Common myeloid progenitor, CD34-positive (primary cell): ENCODE measurements at regions not wholly inside any gene's neighbourhood (a gene's known extent, or its start where the extent isn't known, plus 50 kb on each side); places are given as distances from the start of the nearest gene placed in this dataset.

Source experiments
- CTCF ChIA-PET: fragments of 350-600 bp; sonication (Branson Sonifier 250); formaldehyde crosslinking; loops from one replicate; lab custom pipeline; 2021; ENCODE audit warnings: antibody characterized with exemption; lab: Charles Lee
- POLR2A ChIA-PET: fragments of 350-600 bp; sonication (Branson Sonifier 250); formaldehyde crosslinking; loops from one replicate; lab custom pipeline; 2021; ENCODE audit warnings: antibody characterized with exemption; lab: Charles Lee
- DNase-seq, 3 donors: peaks; one replicate each; pipeline versions ENCODE4 v3.0.0 to v3.0.0-alpha.2; 2013
- H3K27ac ChIP-seq, 2 experiments: 1 replicate in 1 of 2; 2 replicates in 1 of 2; pipeline ENCODE4 v1.7.0; 2013; ENCODE audit warnings: inconsistent platforms in 2 of 2, low read length in 2 of 2, mild to moderate bottlenecking in 2 of 2, low read depth in 1 of 2, moderate library complexity in 1 of 2; ENCODE audit not compliant: severe bottlenecking in 2 of 2, insufficient read depth in 1 of 2, poor library complexity in 1 of 2
- H3K27me3 ChIP-seq, 5 experiments: replicated peaks in 2 of 5; 1 replicate in 3 of 5; 2 replicates in 2 of 5; pipeline versions ENCODE4 v1.6.1 to v1.7.0; 2013; ENCODE audit warnings: low read length in 4 of 5, mild to moderate bottlenecking in 2 of 5, moderate library complexity in 2 of 5, inconsistent platforms in 1 of 5; ENCODE audit not compliant: insufficient read depth in 5 of 5, control insufficient read depth in 4 of 5
- H3K36me3 ChIP-seq, 4 experiments: 1 replicate in 2 of 4; 2 replicates in 2 of 4; pipeline versions ENCODE4 v1.6.1 to v1.7.0; 2013; ENCODE audit warnings: low read length in 3 of 4, control low read depth in 1 of 4, mild to moderate bottlenecking in 1 of 4; ENCODE audit not compliant: control insufficient read depth in 4 of 4, insufficient read depth in 4 of 4
- H3K4me1 ChIP-seq, 4 experiments: 1 replicate in 3 of 4; 2 replicates in 1 of 4; pipeline versions ENCODE4 v1.6.1 to v1.7.1; 2013; ENCODE audit warnings: low read length in 3 of 4, mild to moderate bottlenecking in 3 of 4, control low read depth in 1 of 4, inconsistent platforms in 1 of 4, moderate library complexity in 1 of 4; ENCODE audit not compliant: control insufficient read depth in 4 of 4, insufficient read depth in 4 of 4; ENCODE audit errors: control extremely low read depth in 1 of 4
- H3K4me3 ChIP-seq, 7 experiments: 1 replicate in 4 of 7; 2 replicates in 3 of 7; pipeline versions ENCODE4 v1.5.1 to v1.7.0; 2013; ENCODE audit warnings: mild to moderate bottlenecking in 7 of 7, low read length in 6 of 7, moderate library complexity in 6 of 7, inconsistent platforms in 2 of 7, low read depth in 2 of 7, control low read depth in 1 of 7; ENCODE audit not compliant: insufficient read depth in 4 of 7, control insufficient read depth in 1 of 7; ENCODE audit errors: extremely low read depth in 1 of 7
- H3K9me3 ChIP-seq, 5 experiments: 1 replicate in 4 of 5; 2 replicates in 1 of 5; pipeline versions ENCODE4 v1.6.1 to v1.7.1; 2013; ENCODE audit warnings: low read length in 4 of 5, mild to moderate bottlenecking in 2 of 5, inconsistent platforms in 1 of 5, low read depth in 1 of 5, moderate library complexity in 1 of 5; ENCODE audit not compliant: control insufficient read depth in 4 of 5, insufficient read depth in 2 of 5; ENCODE audit errors: control extremely low read depth in 1 of 5
- WGBS: methylation state at CpG from one replicate; pipeline ENCODE4 v1.1.5; 2013; ENCODE audit not compliant: insufficient coverage; 5-methylcytosine and 5-hydroxymethylcytosine counted together

- WGBS: 85% methylated on average over 9 of the region's 9 CpGs
- POLR2A ChIA-PET: no interaction called here
- CTCF ChIA-PET: interaction anchor here (0.7 to 1.0 kb wide), 2 partner anchors 27 to 91 kb away, joined by 3 read pairs; partner anchors contain the start of gene DLX3
These were observed 57.0 kb upstream of the TAC4 start for GRCh38 chr17:49904893-49905292.

GRCh38 chr17:49906531-49907136, 58.8 kb upstream of the TAC4 start:
- CTCF ChIA-PET: interaction anchor here (1.1 kb wide), 1 partner anchor 46 kb away, joined by 3 read pairs; no protein-coding TSS in a partner anchor
- POLR2A ChIA-PET: no interaction called here
- 77% methylated on average over 8 of the region's 10 CpGs for WGBS

More at GRCh38 chr17:49904893-49905292, 57.0 kb upstream of the TAC4 start:
- DNase-seq: no peak
- H3K4me1 ChIP-seq: peaks cover 0 to 10% (median 5%) of the 10 kb centered on the region in 4 experiments
- no peaks in the 10 kb centered on the region for H3K9me3 ChIP-seq
- no peak overlapping the region for H3K27ac ChIP-seq
- H3K27me3 ChIP-seq: peaks cover 6 to 98% (median 51%) of the 10 kb centered on the region in 5 experiments
- H3K36me3 ChIP-seq: no peaks in the 10 kb centered on the region
- H3K4me3 ChIP-seq: no peak overlapping the region

DNA sequence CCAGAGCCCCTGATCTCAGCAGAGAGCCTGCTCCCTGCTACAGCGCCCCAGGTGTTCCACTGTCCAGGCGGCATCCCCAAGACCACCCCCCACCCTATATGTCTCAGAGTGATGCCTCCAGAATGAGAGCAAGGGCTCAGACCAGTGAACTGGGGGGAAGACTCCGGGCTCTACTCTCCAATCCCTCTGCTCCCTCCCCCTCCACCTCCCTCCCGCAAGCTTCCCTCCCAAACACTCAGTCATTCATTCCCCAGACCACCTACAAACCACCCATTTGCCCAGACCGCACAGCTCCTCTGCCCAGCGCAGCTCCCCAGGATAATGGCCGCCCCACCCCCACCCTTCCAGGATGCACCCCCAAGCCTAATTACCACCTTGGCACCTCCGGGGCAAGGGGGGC, 59.4 kb upstream of the TAC4 start:
- 48% methylated on average over 4 of the region's 8 CpGs for WGBS
- Histone ChIP-seq H3K27ac (no peak overlapping the region), H3K4me3 (no peak overlapping the region), H3K4me1 (peaks cover 0 to 16% (median 7%) of the 10 kb centered on the region in 4 experiments), H3K9me3 (no peaks in the 10 kb centered on the region), H3K36me3 (no peaks in the 10 kb centered on the region), H3K27me3 (peaks cover 0 to 98% (median 54%) of the 10 kb centered on the region in 5 experiments)
- no peak for DNase-seq
- ChIA-PET POLR2A (no interaction called here), CTCF (interaction anchor here (1.4 to 1.6 kb wide), 3 partner anchors 8 to 90 kb away, joined by 3 to 8 read pairs (median 3); no protein-coding TSS in a partner anchor)

More at GRCh38 chr17:49906531-49907136, 58.8 kb upstream of the TAC4 start:
- Histone ChIP-seq H3K36me3 (no peaks in the 10 kb centered on the region), H3K27me3 (peaks cover 0 to 98% (median 51%) of the 10 kb centered on the region in 5 experiments), H3K4me1 (peaks cover 0 to 20% (median 9%) of the 10 kb centered on the region in 4 experiments), H3K9me3 (no peaks in the 10 kb centered on the region), H3K27ac (no peak overlapping the region), H3K4me3 (no peak overlapping the region)
- no peak for DNase-seq

GRCh38 chr17:49908782-49909714, 59.9 kb upstream of the DLX4 start:
- Histone ChIP-seq H3K4me3 (no peak overlapping the region), H3K36me3 (no peaks in the 10 kb centered on the region), H3K27me3 (peaks cover 0 to 98% (median 50%) of the 10 kb centered on the region in 5 experiments), H3K9me3 (no peaks in the 10 kb centered on the region), H3K27ac (no peak overlapping the region), H3K4me1 (peaks cover 0 to 11% (median 5%) of the 10 kb centered on the region in 4 experiments)
- ChIA-PET POLR2A (interaction anchor here (1.5 kb wide), 1 partner anchor 8 kb away, joined by 5 read pairs; no protein-coding TSS in a partner anchor), CTCF (interaction anchor here (0.5 to 1.5 kb wide), 8 partner anchors 10 to 117 kb away, joined by 3 to 4 read pairs (median 3); no protein-coding TSS in a partner anchor)
- 32% methylated on average over 12 of the region's 23 CpGs for WGBS
- no peak for DNase-seq

DNA sequence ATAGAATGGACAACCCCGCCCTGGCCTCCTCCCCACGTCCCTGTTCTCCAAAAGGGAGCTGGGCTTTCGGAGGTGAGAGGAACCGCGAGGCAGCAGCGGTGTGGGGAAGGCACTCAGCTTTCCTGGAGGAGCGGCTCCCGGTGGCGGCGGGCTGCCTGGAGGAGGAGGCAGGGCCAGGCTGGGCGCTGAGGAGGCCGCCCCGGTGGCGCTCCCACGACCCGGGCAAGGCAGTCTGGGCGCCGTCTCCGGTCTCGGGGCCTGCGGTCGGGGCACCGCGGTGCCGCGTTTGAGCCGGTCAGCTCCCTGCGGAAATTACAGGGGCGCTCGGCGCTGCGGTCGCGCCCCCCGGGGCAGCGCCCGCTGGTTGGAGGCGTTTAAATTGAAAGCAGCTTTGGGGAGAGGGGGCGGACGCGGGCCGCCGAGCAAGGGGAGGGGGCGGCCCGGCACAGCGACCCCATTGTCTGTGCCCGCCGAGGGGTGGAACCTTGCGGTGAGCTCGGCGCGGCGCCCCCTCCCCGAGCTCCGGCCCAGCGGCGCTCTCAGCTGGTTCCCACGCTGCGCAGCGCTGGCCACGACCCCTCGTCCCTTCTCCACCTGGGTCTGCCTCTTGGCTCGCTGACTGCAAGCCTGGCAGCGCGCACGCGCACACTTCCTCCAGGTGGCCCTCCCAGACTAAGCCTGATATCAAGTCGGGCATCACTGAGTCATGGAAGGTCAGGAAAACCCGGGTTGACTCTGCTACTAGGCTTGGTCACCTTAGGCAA, 58.7 kb upstream of the DLX4 start:
- Histone ChIP-seq H3K36me3 (no peaks in the 10 kb centered on the region), H3K9me3 (no peaks in the 10 kb centered on the region), H3K4me3 (peak overlapping the region in 4 of 7 experiments; percentile 12 to 52 (median 40)), H3K4me1 (peaks cover 0 to 11% (median 5%) of the 10 kb centered on the region in 4 experiments), H3K27me3 (peaks cover 0 to 98% (median 45%) of the 10 kb centered on the region in 5 experiments), H3K27ac (no peak overlapping the region)
- 2% methylated on average over 58 of the region's 69 CpGs for WGBS
- peak in 2 of 3 donors; percentile 40 to 43 for DNase-seq
- CTCF ChIA-PET: interaction anchor here (0.8 to 2.0 kb wide), 8 partner anchors 18 to 345 kb away, joined by 3 to 7 read pairs (median 4); no protein-coding TSS in a partner anchor
- POLR2A ChIA-PET: interaction anchor here (1.5 kb wide), 1 partner anchor 10 kb away, joined by 5 read pairs; no protein-coding TSS in a partner anchor

DNA sequence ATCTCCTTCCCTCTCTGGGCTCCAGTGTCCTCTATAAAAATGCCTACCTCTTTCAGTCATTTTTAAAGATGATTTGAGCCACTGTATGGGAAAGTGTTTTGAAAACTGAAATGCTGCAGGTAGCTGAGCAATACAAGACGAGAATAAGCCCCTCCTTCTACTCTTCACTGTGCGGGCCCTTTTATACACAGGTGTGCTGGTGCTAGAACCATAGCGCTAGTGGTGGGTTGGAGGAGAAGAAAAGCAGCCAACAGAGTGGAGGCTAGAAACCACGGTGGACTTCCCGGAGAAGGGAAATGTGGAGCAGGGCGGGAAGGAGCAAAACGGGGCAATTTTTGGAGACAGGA, 58.2 kb upstream of the DLX4 start:
- no peak overlapping the region for H3K4me3 ChIP-seq
- DNase-seq: no peak
- H3K9me3 ChIP-seq: no peaks in the 10 kb centered on the region
- CTCF ChIA-PET: interaction anchor here (1.0 to 2.0 kb wide), 7 partner anchors 8 to 345 kb away, joined by 3 to 7 read pairs (median 4); no protein-coding TSS in a partner anchor
- H3K27me3 ChIP-seq: peaks cover 0 to 98% (median 47%) of the 10 kb centered on the region in 5 experiments
- POLR2A ChIA-PET: no interaction called here
- H3K4me1 ChIP-seq: peaks cover 0 to 11% (median 5%) of the 10 kb centered on the region in 4 experiments
- H3K27ac ChIP-seq: no peak overlapping the region
- WGBS: 65% methylated on average over 6 of the region's 7 CpGs
- H3K36me3 ChIP-seq: no peaks in the 10 kb centered on the region
